IMR-90 (cell line): ENCODE measurements at regions not wholly inside any gene's neighbourhood (a gene's known extent, or its start where the extent isn't known, plus 50 kb on each side); places are given as distances from the start of the nearest gene placed in this dataset.

Experiments
- ATAC-seq: fragments of 200-7000 bp; cut with Tn5 transposase; 2 replicates; pipeline ENCODE4 v1.9.1; 2020; ENCODE audit warnings: low read depth, mild to moderate bottlenecking, moderate library complexity
- BruUV-seq: library from RNA; stranded (reverse); fragments of 400-500 nt; replicated peaks from 2 replicates; lab custom pipeline; 2021; lab: Mats Ljungman, UMichigan
- CTCF ChIA-PET: fragments of 300-600 bp; formaldehyde crosslinking; extraction: SDS; loops from one replicate; lab custom pipeline; 2021; ENCODE audit warnings: antibody characterized with exemption; lab: Yijun Ruan, JAX
- POLR2A ChIA-PET: fragments of 300-600 bp; sonication (Branson Sonifier 250); formaldehyde crosslinking; loops from one replicate; lab custom pipeline; 2022; ENCODE audit warnings: antibody characterized with exemption; ENCODE audit not compliant: unreplicated experiment; lab: Charles Lee
- DNase-seq: peaks from one replicate; pipeline ENCODE4 v3.0.0; 2013
- H2AFZ ChIP-seq: replicated peaks from 2 replicates; pipeline ENCODE3; 2013; ENCODE audit warnings: low read length, mild to moderate bottlenecking; ENCODE audit not compliant: poor library complexity
- H2AK5ac ChIP-seq: 2 replicates; pipeline ENCODE4 v1.6.1; 2013; ENCODE audit warnings: low read depth, low read length, inconsistent platforms
- H2AK9ac ChIP-seq: replicated peaks from 2 replicates; pipeline ENCODE3; 2013; ENCODE audit warnings: mild to moderate bottlenecking, low read depth, low read length, moderate library complexity; ENCODE audit not compliant: poor library complexity
- H2BK120ac ChIP-seq: 2 replicates; pipeline ENCODE4 v1.6.1; 2013; ENCODE audit warnings: low read depth, low read length, inconsistent platforms
- H2BK15ac ChIP-seq: 3 replicates; pipeline ENCODE4 v1.6.1; 2013; ENCODE audit warnings: low read depth, low read length, inconsistent platforms
- H2BK20ac ChIP-seq: 2 replicates; pipeline ENCODE4 v1.6.1; 2013; ENCODE audit warnings: low read depth, mild to moderate bottlenecking, inconsistent platforms, low read length, moderate library complexity
- H2BK5ac ChIP-seq: 2 replicates; pipeline ENCODE4 v1.6.1; 2013; ENCODE audit warnings: mild to moderate bottlenecking, low read depth, low read length, inconsistent platforms; ENCODE audit not compliant: poor library complexity, severe bottlenecking
- H3K14ac ChIP-seq: replicated peaks from 2 replicates; pipeline ENCODE4 v1.6.1; 2013; ENCODE audit warnings: low read depth, low read length, inconsistent platforms
- H3K18ac ChIP-seq: 2 replicates; pipeline ENCODE4 v1.6.1; 2013; ENCODE audit warnings: low read depth, low read length, control low read depth
- H3K23ac ChIP-seq: 2 replicates; pipeline ENCODE4 v1.6.1; 2013; ENCODE audit warnings: low read depth, low read length, inconsistent platforms
- H3K27ac ChIP-seq: 2 replicates; pipeline ENCODE4 v1.5.1; 2013; ENCODE audit warnings: mild to moderate bottlenecking, control low read depth, low read length; ENCODE audit not compliant: insufficient read depth
- H3K27me3 ChIP-seq: 2 replicates; pipeline ENCODE4 v1.6.1; 2013; ENCODE audit warnings: low read length; ENCODE audit not compliant: control insufficient read depth, insufficient read depth
- H3K36me3 ChIP-seq: 2 replicates; pipeline ENCODE4 v1.6.1; 2013; ENCODE audit warnings: low read length, mixed read lengths; ENCODE audit not compliant: control insufficient read depth, insufficient read depth
- H3K4ac ChIP-seq: 2 replicates; pipeline ENCODE4 v1.6.1; 2013; ENCODE audit warnings: low read depth, low read length, inconsistent platforms
- H3K4me1 ChIP-seq: 2 replicates; pipeline ENCODE4 v1.6.1; 2013; ENCODE audit warnings: low read length, mixed read lengths; ENCODE audit not compliant: control insufficient read depth, insufficient read depth
- H3K4me2 ChIP-seq: 2 replicates; pipeline ENCODE4 v1.6.1; 2013; ENCODE audit warnings: low read depth, mild to moderate bottlenecking, control low read depth, low read length, moderate library complexity
- H3K4me3 ChIP-seq: 2 replicates; pipeline ENCODE4 v1.5.1; 2013; ENCODE audit warnings: low read depth, mild to moderate bottlenecking, control low read depth, low read length, moderate library complexity; ENCODE audit not compliant: insufficient read depth
- H3K56ac ChIP-seq: 2 replicates; pipeline ENCODE4 v1.6.1; 2013; ENCODE audit warnings: low read length, inconsistent platforms; ENCODE audit not compliant: insufficient read depth; ENCODE audit errors: extremely low read depth
- H3K79me1 ChIP-seq, 2 experiments: 2 replicates each; pipeline ENCODE4 v1.6.1; 2013; ENCODE audit warnings: low read length in 2 of 2, inconsistent platforms in 1 of 2, low read depth in 1 of 2
- H3K9ac ChIP-seq: 2 replicates; pipeline ENCODE4 v1.6.1; 2013; ENCODE audit warnings: low read depth, low read length, control low read depth
- H3K9me1 ChIP-seq: 2 replicates; pipeline ENCODE4 v1.6.1; 2013; ENCODE audit warnings: low read length, inconsistent platforms; ENCODE audit not compliant: insufficient read depth
- H3K9me3 ChIP-seq: 2 replicates; pipeline ENCODE4 v1.6.1; 2013; ENCODE audit warnings: low read length; ENCODE audit not compliant: control insufficient read depth, insufficient read depth
- H4K20me1 ChIP-seq: 2 replicates; pipeline ENCODE4 v1.6.1; 2013; ENCODE audit warnings: low read length, inconsistent platforms; ENCODE audit not compliant: insufficient read depth
- H4K5ac ChIP-seq: 2 replicates; pipeline ENCODE4 v1.6.1; 2013; ENCODE audit warnings: mild to moderate bottlenecking, low read depth, low read length, control low read depth
- H4K8ac ChIP-seq, 2 experiments: 2 replicates each; pipeline ENCODE4 v1.6.1; 2013; ENCODE audit warnings: low read depth in 2 of 2, low read length in 2 of 2, control low read depth in 1 of 2, inconsistent platforms in 1 of 2
- H4K91ac ChIP-seq: 2 replicates; pipeline ENCODE4 v1.6.1; 2013; ENCODE audit warnings: low read depth, low read length, inconsistent platforms; ENCODE audit not compliant: insufficient read depth
- BHLHE40 ChIP-seq: fragments of 150-350 bp; IDR thresholded peaks from 2 replicates; pipeline ENCODE4 v1.6.1; 2016; ENCODE audit warnings: mild to moderate bottlenecking, low read depth, low read length
- CEBPB ChIP-seq: IDR thresholded peaks from 2 replicates; pipeline ENCODE4 v1.6.1; 2012; ENCODE audit warnings: low read depth, low read length, improper control_type of control experiment
- CHD1 ChIP-seq: IDR thresholded peaks from 2 replicates; pipeline ENCODE4 v1.6.1; 2012; ENCODE audit warnings: low read depth, low read length, improper control_type of control experiment
- CTCF ChIP-seq: conservative IDR thresholded peaks from 2 replicates; pipeline ENCODE4 v1.5.1; 2012; ENCODE audit warnings: mild to moderate bottlenecking, low read depth, low read length, improper control_type of control experiment
- FOS ChIP-seq: fragments of 150-350 bp; IDR thresholded peaks from 2 replicates; pipeline ENCODE4 v1.6.1; 2016; ENCODE audit warnings: low read depth, low read length
- MAFK ChIP-seq: IDR thresholded peaks from 2 replicates; pipeline ENCODE4 v1.6.1; 2012; ENCODE audit warnings: low read depth, low read length, improper control_type of control experiment
- MAZ ChIP-seq: IDR thresholded peaks from 2 replicates; pipeline ENCODE4 v1.6.1; 2012; ENCODE audit warnings: low read depth, mild to moderate bottlenecking, low read length, improper control_type of control experiment, moderate library complexity, borderline replicate concordance
- MXI1 ChIP-seq: IDR thresholded peaks from 2 replicates; pipeline ENCODE4 v1.6.1; 2012; ENCODE audit warnings: low read depth, mild to moderate bottlenecking, low read length, moderate library complexity, borderline replicate concordance
- NFE2L2 ChIP-seq: fragments of 150-350 bp; IDR thresholded peaks from 2 replicates; pipeline ENCODE4 v1.6.1; 2016; ENCODE audit warnings: low read depth, mild to moderate bottlenecking, low read length
- POLR2A ChIP-seq: IDR thresholded peaks from 2 replicates; pipeline ENCODE4 v1.6.1; 2012; ENCODE audit warnings: mild to moderate bottlenecking, low read depth, low read length
- RAD21 ChIP-seq: IDR thresholded peaks from 2 replicates; pipeline ENCODE4 v1.6.1; 2012; ENCODE audit warnings: low read length, improper control_type of control experiment
- RCOR1 ChIP-seq: IDR thresholded peaks from 2 replicates; pipeline ENCODE4 v1.6.1; 2012; ENCODE audit warnings: mild to moderate bottlenecking, low read length, improper control_type of control experiment; ENCODE audit not compliant: insufficient replicate concordance
- RFX5 ChIP-seq: IDR thresholded peaks from 2 replicates; pipeline ENCODE4 v1.8.0; 2012; ENCODE audit warnings: low read depth, mild to moderate bottlenecking, low read length, moderate library complexity
- SMC3 ChIP-seq: fragments of 150-350 bp; IDR thresholded peaks from 2 replicates; pipeline ENCODE4 v1.6.1; 2016; ENCODE audit warnings: low read depth, mild to moderate bottlenecking, antibody characterized with exemption, low read length, moderate library complexity
- USF2 ChIP-seq: fragments of 150-350 bp; IDR thresholded peaks from 2 replicates; pipeline ENCODE4 v1.6.1; 2017; ENCODE audit warnings: mild to moderate bottlenecking, antibody characterized with exemption, low read length, low read depth
- whole genome bisulfite sequencing, 2 experiments: methylation state at CpG; one replicate each; pipeline versions ENCODE4 v1.1.5 to v1.1.7; 2013; ENCODE audit warnings: missing lambda C conversion rate in 2 of 2; ENCODE audit not compliant: insufficient read length in 1 of 2; ENCODE audit errors: extremely low coverage in 2 of 2; 5-methylcytosine and 5-hydroxymethylcytosine counted together
- dilution Hi-C: fragments of 300-500 bp; cut with HindIII; formaldehyde crosslinking; loops from one replicate; pipeline ENCODE4 v1.14.3; 2018; ENCODE audit warnings: low sequenced_read_pairs; ENCODE audit not compliant: unreplicated experiment
- in situ Hi-C: fragments of 300-500 bp; cut with MboI; formaldehyde crosslinking; loops from 3 replicates; pipeline ENCODE4 v1.14.3; 2019; ENCODE audit warnings: low sequenced_read_pairs, inconsistent platforms, mixed read lengths
- intact Hi-C: fragments of 100-400 bp; cut with micrococcal nuclease; formaldehyde crosslinking; loops from 2 replicates; pipeline ENCODE4 v1.10.0; 2022
- TF ChIP-seq, protein P1 (sequence below): fragments of 150-350 bp; IDR thresholded peaks from 2 replicates; pipeline ENCODE4 v1.6.1; 2016; ENCODE audit warnings: low read depth, mild to moderate bottlenecking, low read length, moderate library complexity, borderline replicate concordance

- WGBS, 2 experiments: 28% methylated on average over 3 of the region's 10 CpGs; no CpG with 5 or more reads in 1 of the 2 experiments
- Histone ChIP-seq H3K9ac (no peak overlapping the region), H2BK5ac (no peak overlapping the region), H3K36me3 (no peaks in the 10 kb centered on the region), H4K5ac (no peak overlapping the region), H2AFZ (no peak overlapping the region), H3K18ac (no peak overlapping the region), H4K20me1 (no peaks in the 10 kb centered on the region), H3K79me1 (no peaks in the 10 kb centered on the region), H3K4me1 (no peaks in the 10 kb centered on the region), H3K23ac (no peak overlapping the region), H3K4ac (no peak overlapping the region), H3K27me3 (no peaks in the 10 kb centered on the region), H3K14ac (no peak overlapping the region), H3K4me3 (no peak overlapping the region), H3K9me3 (peaks cover 40% of the 10 kb centered on the region), H2BK15ac (no peak overlapping the region), H4K91ac (no peak overlapping the region), H3K9me1 (no peaks in the 10 kb centered on the region), H2BK20ac (no peak overlapping the region), H2AK9ac (no peak overlapping the region), H2AK5ac (no peak overlapping the region), H3K4me2 (no peak overlapping the region), H3K56ac (no peak overlapping the region), H3K27ac (no peak overlapping the region), H4K8ac (no peak overlapping the region), H2BK120ac (no peak overlapping the region)
- intact Hi-C loops (no loop called here), dilution Hi-C loops (no loop called here), in situ Hi-C loops (no loop called here)
- ATAC-seq (no peak), DNase-seq (no peak)
- no TSS peak for BruUV-seq
- TF ChIP-seq CEBPB (no peak), USF2 (no peak), POLR2A (no peak), NFE2L2 (no peak), BHLHE40 (no peak), CHD1 (no peak), MAFK (no peak), RAD21 (no peak), CTCF (no peak), RCOR1 (no peak), SMC3 (no peak), FOS (no peak), MAZ (no peak), RFX5 (no peak), MXI1 (no peak)
- TF ChIP-seq, protein P1, sequence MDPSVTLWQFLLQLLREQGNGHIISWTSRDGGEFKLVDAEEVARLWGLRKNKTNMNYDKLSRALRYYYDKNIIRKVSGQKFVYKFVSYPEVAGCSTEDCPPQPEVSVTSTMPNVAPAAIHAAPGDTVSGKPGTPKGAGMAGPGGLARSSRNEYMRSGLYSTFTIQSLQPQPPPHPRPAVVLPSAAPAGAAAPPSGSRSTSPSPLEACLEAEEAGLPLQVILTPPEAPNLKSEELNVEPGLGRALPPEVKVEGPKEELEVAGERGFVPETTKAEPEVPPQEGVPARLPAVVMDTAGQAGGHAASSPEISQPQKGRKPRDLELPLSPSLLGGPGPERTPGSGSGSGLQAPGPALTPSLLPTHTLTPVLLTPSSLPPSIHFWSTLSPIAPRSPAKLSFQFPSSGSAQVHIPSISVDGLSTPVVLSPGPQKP: no peak
- CTCF ChIA-PET: no interaction called here
- POLR2A ChIA-PET: no interaction called here
These were observed 116.4 kb upstream of the MKI67 start for GRCh38 chr10:128242641-128243040.
